SK-N-MC (cell line): ENCODE measurements at regions not wholly inside any gene's neighbourhood (a gene's known extent, or its start where the extent isn't known, plus 50 kb on each side); places are given as distances from the start of the nearest gene placed in this dataset.

ENCODE experiments used
- DNase-seq: peaks from one replicate; pipeline ENCODE4 v3.0.0-alpha.2; 2011; ENCODE audit warnings: low read depth, low spot score
- H3K27ac ChIP-seq: fragments of 200-600 bp; sonication (generic); 2 replicates; pipeline ENCODE4 v1.5.1; 2016; ENCODE audit warnings: mixed run types
- H3K36me3 ChIP-seq: fragments of 200-600 bp; sonication (generic); 2 replicates; pipeline ENCODE4 v1.6.1; 2017; ENCODE audit warnings: antibody characterized with exemption, low read length, mixed read lengths; ENCODE audit not compliant: insufficient read depth
- H3K4me3 ChIP-seq: fragments of 200-600 bp; sonication (generic); 2 replicates; pipeline ENCODE4 v1.5.1; 2016
- H3K9ac ChIP-seq: fragments of 200-600 bp; sonication (generic); 2 replicates; pipeline ENCODE4 v1.8.0; 2017; ENCODE audit warnings: mixed run types, mixed read lengths; ENCODE audit not compliant: insufficient read length
- H3K9me3 ChIP-seq: fragments of 200-600 bp; sonication (generic); 2 replicates; pipeline ENCODE4 v1.6.1; 2017; ENCODE audit warnings: low read depth, mild to moderate bottlenecking, antibody characterized with exemption, low read length, moderate library complexity, mixed read lengths
- EZH2 ChIP-seq: fragments of 200-600 bp; sonication (generic); IDR thresholded peaks from one replicate; pipeline ENCODE4 v1.6.1; 2017; ENCODE audit warnings: antibody characterized with exemption
- FOXP2 ChIP-seq: optimal IDR thresholded peaks from 2 replicates; pipeline ENCODE3; 2011; ENCODE audit warnings: mild to moderate bottlenecking, moderate library complexity; ENCODE audit not compliant: insufficient read depth; ENCODE audit errors: extremely low read length, control extremely low read depth
- POLR2AphosphoS5 ChIP-seq: IDR thresholded peaks from 2 replicates; pipeline ENCODE4 v1.6.1; 2012; ENCODE audit warnings: mild to moderate bottlenecking, low read depth, low read length, borderline replicate concordance

- no peak for DNase-seq
- H3K9ac ChIP-seq: no peak overlapping the region
- H3K36me3 ChIP-seq: no peaks in the 10 kb centered on the region
- no peak overlapping the region for H3K27ac ChIP-seq
- TF ChIP-seq FOXP2 (no peak), POLR2AphosphoS5 (no peak), EZH2 (no peak)
- H3K9me3 ChIP-seq: peaks cover 6% of the 10 kb centered on the region; the same call in 1 of the 2 replicates
- no peak overlapping the region for H3K4me3 ChIP-seq
These were observed 244.6 kb downstream of the LACC1 start for GRCh38 chr13:44124352-44124751.

GRCh38 chr13:44125943-44126469 is 246.3 kb downstream of the LACC1 start:
- H3K27ac ChIP-seq: no peak overlapping the region
- no peak overlapping the region for H3K9ac ChIP-seq
- peaks cover 6% of the 10 kb centered on the region; the same call in 1 of the 2 replicates for H3K9me3 ChIP-seq
- H3K4me3 ChIP-seq: no peak overlapping the region
- H3K36me3 ChIP-seq: no peaks in the 10 kb centered on the region
- TF ChIP-seq EZH2: no peak
- TF ChIP-seq FOXP2: no peak
- no peak for TF ChIP-seq POLR2AphosphoS5
- DNase-seq: no peak

GRCh38 chr13:44128552-44129001 is 245.0 kb upstream of the SERP2 start:
- Histone ChIP-seq H3K9me3 (peaks cover 3% of the 10 kb centered on the region; the same call in 1 of the 2 replicates), H3K4me3 (no peak overlapping the region), H3K9ac (no peak overlapping the region), H3K27ac (no peak overlapping the region), H3K36me3 (no peaks in the 10 kb centered on the region)
- DNase-seq: no peak
- no peak for TF ChIP-seq FOXP2
- TF ChIP-seq EZH2: no peak
- no peak for TF ChIP-seq POLR2AphosphoS5

- Histone ChIP-seq H3K36me3 (no peaks in the 10 kb centered on the region), H3K9me3 (no peaks in the 10 kb centered on the region), H3K9ac (no peak overlapping the region), H3K4me3 (no peak overlapping the region), H3K27ac (no peak overlapping the region)
- TF ChIP-seq EZH2 (no peak), POLR2AphosphoS5 (no peak), FOXP2 (no peak)
- no peak for DNase-seq
These were observed 244.2 kb upstream of the SERP2 start for GRCh38 chr13:44129418-44129817.

- H3K27ac ChIP-seq: no peak overlapping the region
- H3K9me3 ChIP-seq: no peaks in the 10 kb centered on the region
- no peak overlapping the region for H3K9ac ChIP-seq
- DNase-seq: no peak
- no peak overlapping the region for H3K4me3 ChIP-seq
- TF ChIP-seq EZH2 (no peak), FOXP2 (no peak), POLR2AphosphoS5 (no peak)
- no peaks in the 10 kb centered on the region for H3K36me3 ChIP-seq
These were observed 242.5 kb upstream of the SERP2 start for GRCh38 chr13:44131069-44131614.

GRCh38 chr13:44132710-44133109 is 240.9 kb upstream of the SERP2 start:
- Histone ChIP-seq H3K36me3 (no peaks in the 10 kb centered on the region), H3K27ac (no peak overlapping the region), H3K4me3 (no peak overlapping the region), H3K9ac (no peak overlapping the region), H3K9me3 (no peaks in the 10 kb centered on the region)
- no peak for DNase-seq
- no peak for TF ChIP-seq EZH2
- no peak for TF ChIP-seq FOXP2
- no peak for TF ChIP-seq POLR2AphosphoS5

GRCh38 chr13:44133626-44134025 is 240.0 kb upstream of the SERP2 start:
- no peak overlapping the region for H3K4me3 ChIP-seq
- no peaks in the 10 kb centered on the region for H3K36me3 ChIP-seq
- DNase-seq: no peak
- H3K27ac ChIP-seq: no peak overlapping the region
- no peaks in the 10 kb centered on the region for H3K9me3 ChIP-seq
- no peak overlapping the region for H3K9ac ChIP-seq
- TF ChIP-seq POLR2AphosphoS5 (no peak), EZH2 (no peak), FOXP2 (no peak)

- DNase-seq: no peak
- Histone ChIP-seq H3K9ac (no peak overlapping the region), H3K27ac (no peak overlapping the region), H3K4me3 (no peak overlapping the region), H3K36me3 (no peaks in the 10 kb centered on the region), H3K9me3 (no peaks in the 10 kb centered on the region)
- no peak for TF ChIP-seq FOXP2
- TF ChIP-seq POLR2AphosphoS5: no peak
- TF ChIP-seq EZH2: no peak
These were observed 238.1 kb upstream of the SERP2 start for GRCh38 chr13:44135566-44135965.

- Histone ChIP-seq H3K9ac (no peak overlapping the region), H3K36me3 (no peaks in the 10 kb centered on the region), H3K9me3 (no peaks in the 10 kb centered on the region), H3K4me3 (no peak overlapping the region), H3K27ac (no peak overlapping the region)
- no peak for TF ChIP-seq FOXP2
- DNase-seq: no peak
These were observed 236.8 kb upstream of the SERP2 start for GRCh38 chr13:44136696-44137268.
